HepG2 (cell line): ENCODE measurements at regions not wholly inside any gene's neighbourhood (a gene's known extent, or its start where the extent isn't known, plus 50 kb on each side); places are given as distances from the start of the nearest gene placed in this dataset.

Source experiments
- ATAC-seq: fragments of 200-7000 bp; cut with Tn5 transposase; 3 replicates; pipeline ENCODE4 v1.9.1; 2020; ENCODE audit warnings: mild to moderate bottlenecking, moderate library complexity
- BruUV-seq: library from RNA; stranded (reverse); fragments of 400-500 nt; replicated peaks from 2 replicates; lab custom pipeline; 2021; lab: Mats Ljungman, UMichigan
- CTCF ChIA-PET: fragments of 300-600 bp; formaldehyde crosslinking; extraction: SDS; loops from one replicate; lab custom pipeline; 2021; ENCODE audit warnings: low total read pairs, inconsistent platforms, low intra/inter-chr PET ratio; lab: Yijun Ruan, JAX
- POLR2A ChIA-PET: fragments of 350-600 bp; sonication (Branson Sonifier 250); formaldehyde crosslinking; loops from one replicate; lab custom pipeline; 2020; ENCODE audit warnings: antibody characterized with exemption, inconsistent platforms; lab: Yijun Ruan, JAX
- DNase-seq: peaks from one replicate; pipeline ENCODE4 v3.0.0-alpha.2; 2015; ENCODE audit warnings: low spot score
- FAIRE-seq: peaks from 3 replicates; lab custom pipeline; 2011; peaks lifted over from hg19 to GRCh38; lab: Jason Lieb, UNC
- H2AFZ ChIP-seq: one replicate; pipeline ENCODE4 v1.6.1; 2011; ENCODE audit warnings: low read length, inconsistent platforms
- H3K27ac ChIP-seq: fragments of 300-600 bp; 3 replicates; pipeline ENCODE4 v1.8.0; 2011; ENCODE audit warnings: mixed run types, mild to moderate bottlenecking, mixed read lengths, low read length, inconsistent platforms; ENCODE audit not compliant: insufficient read depth; ENCODE audit errors: extremely low read length
- H3K27me3 ChIP-seq, 2 experiments: fragments of 200-600 bp in 1 of 2; 2 replicates in 1 of 2; 3 replicates in 1 of 2; pipeline versions ENCODE4 v1.6.0 to v1.8.0; 2011; ENCODE audit warnings: low read length in 2 of 2, mild to moderate bottlenecking in 2 of 2, moderate library complexity in 2 of 2, inconsistent platforms in 1 of 2; ENCODE audit not compliant: insufficient read depth in 2 of 2, control insufficient read depth in 1 of 2
- H3K36me3 ChIP-seq, 2 experiments: fragments of 200-600 bp in 1 of 2; replicated peaks in 1 of 2; 2 replicates in 1 of 2; 3 replicates in 1 of 2; pipeline versions ENCODE4 v1.5.1 to v1.8.0; 2011; ENCODE audit warnings: low read length in 2 of 2, inconsistent platforms in 1 of 2; ENCODE audit not compliant: insufficient read depth in 2 of 2, control insufficient read depth in 1 of 2
- H3K4me1 ChIP-seq: 2 replicates; pipeline ENCODE4 v1.5.1; 2012; ENCODE audit warnings: low read length, inconsistent platforms; ENCODE audit not compliant: insufficient read depth
- H3K4me2 ChIP-seq: 2 replicates; pipeline ENCODE4 v1.6.0; 2011; ENCODE audit warnings: low read depth, low read length, inconsistent platforms
- H3K4me3 ChIP-seq, 3 experiments: fragments of 200-600 bp in 1 of 3; sonication (generic), shearing (Covaris generic) in 1 of 3; replicated peaks in 1 of 3; 2 replicates each; pipeline ENCODE4 v1.5.1; 2011 to 2016; ENCODE audit warnings: low read length in 3 of 3, inconsistent platforms in 2 of 3, low read depth in 2 of 3, mild to moderate bottlenecking in 2 of 3, control low read depth in 1 of 3, mixed read lengths in 1 of 3; ENCODE audit not compliant: insufficient read depth in 1 of 3
- H3K79me2 ChIP-seq: one replicate; pipeline ENCODE4 v1.6.1; 2011; ENCODE audit warnings: low read length, inconsistent platforms; ENCODE audit not compliant: insufficient read depth
- H3K9ac ChIP-seq: 2 replicates; pipeline ENCODE4 v1.6.0; 2011; ENCODE audit warnings: mild to moderate bottlenecking, low read depth, low read length, inconsistent platforms; ENCODE audit not compliant: insufficient read depth
- H3K9me3 ChIP-seq: 2 replicates; pipeline ENCODE4 v1.5.1; 2012; ENCODE audit warnings: mild to moderate bottlenecking, low read length
- H4K20me1 ChIP-seq: 2 replicates; pipeline ENCODE4 v1.6.0; 2011; ENCODE audit warnings: inconsistent platforms, mild to moderate bottlenecking, low read length, moderate library complexity; ENCODE audit not compliant: insufficient read depth
- EP300 ChIP-seq, 3 experiments: sonication (generic) in 1 of 3; formaldehyde crosslinking in 1 of 3; IDR thresholded peaks; 2 replicates each; pipeline versions ENCODE4 v1.5.1 to v1.6.1; 2011 to 2020; ENCODE audit warnings: low read depth in 2 of 3, low read length in 2 of 3, borderline replicate concordance in 1 of 3, improper control_type of control experiment in 1 of 3, mild to moderate bottlenecking in 1 of 3, missing genetic modification reagents in 1 of 3, moderate library complexity in 1 of 3
- PHF20 ChIP-seq: sonication (generic); formaldehyde crosslinking; IDR thresholded peaks from 2 replicates; pipeline ENCODE4 v1.5.0; 2020; ENCODE audit warnings: mild to moderate bottlenecking, missing genetic modification reagents
- ZBTB42 ChIP-seq: sonication (generic); formaldehyde crosslinking; IDR thresholded peaks from 2 replicates; pipeline ENCODE4 v1.5.0; 2020; ENCODE audit warnings: mild to moderate bottlenecking, missing genetic modification reagents
- ZNF441 ChIP-seq: sonication (generic); formaldehyde crosslinking; IDR thresholded peaks from 2 replicates; pipeline ENCODE4 v1.7.0; 2021; ENCODE audit warnings: missing genetic modification reagents, borderline replicate concordance
- ZNF556 ChIP-seq: sonication (generic); formaldehyde crosslinking; IDR thresholded peaks from 2 replicates; pipeline ENCODE4 v1.4.0; 2020; ENCODE audit warnings: mild to moderate bottlenecking, missing genetic modification reagents, borderline replicate concordance
- ZNF777 ChIP-seq: sonication (generic); formaldehyde crosslinking; IDR thresholded peaks from 2 replicates; pipeline ENCODE4 v1.4.0; 2020; ENCODE audit warnings: missing genetic modification reagents
- WGBS: methylation state at CpG from one replicate; pipeline ENCODE4 v1.1.6; 2017; ENCODE audit warnings: low lambda C conversion rate; 5-methylcytosine and 5-hydroxymethylcytosine counted together
- in situ Hi-C: cut with HindIII; loops from 2 replicates; pipeline ENCODE4 v1.10.0; 2017; ENCODE audit warnings: low pct_unique_long_range_greater_than_20kb; ENCODE audit not compliant: extremely low pct_ligation_motif_present
- intact Hi-C: fragments of 100-400 bp; cut with micrococcal nuclease; formaldehyde crosslinking; loops from one replicate; pipeline ENCODE4 v1.10.0; 2022; ENCODE audit not compliant: unreplicated experiment
- TF ChIP-seq, protein P1 (sequence below): sonication (generic); formaldehyde crosslinking; IDR thresholded peaks from 2 replicates; pipeline ENCODE4 v1.5.0; 2020; ENCODE audit warnings: mild to moderate bottlenecking, missing genetic modification reagents, borderline replicate concordance
- TF ChIP-seq, protein P2 (sequence below): sonication (generic); formaldehyde crosslinking; IDR thresholded peaks from 2 replicates; pipeline ENCODE4 v1.5.0; 2020; ENCODE audit warnings: missing genetic modification reagents
- TF ChIP-seq, protein P3 (sequence below): sonication (generic); formaldehyde crosslinking; IDR thresholded peaks from 2 replicates; pipeline ENCODE4 v1.5.1; 2020; ENCODE audit warnings: mild to moderate bottlenecking, missing genetic modification reagents, borderline replicate concordance

DNA sequence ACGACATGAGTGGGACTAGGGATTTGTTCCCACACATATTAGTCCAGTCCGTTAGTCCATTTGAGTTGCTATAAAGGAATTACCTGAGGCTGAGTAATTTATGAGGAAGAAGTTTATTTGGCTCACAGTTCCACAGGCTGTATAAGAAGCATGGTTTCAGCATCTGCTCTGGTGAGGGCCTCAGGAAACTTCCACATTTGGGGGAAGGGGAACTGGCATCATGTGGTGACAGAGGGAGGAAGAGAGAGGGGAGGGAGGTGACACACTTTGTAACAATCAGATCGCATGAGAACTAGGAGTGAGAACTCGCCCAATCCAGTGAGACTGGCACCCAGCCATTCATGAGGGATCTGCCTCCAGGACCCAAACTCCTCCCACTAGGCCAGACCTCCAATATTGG lies 769.9 kb upstream of the ROBO1 start:
- no peaks in the 10 kb centered on the region for H3K9me3 ChIP-seq
- no peak overlapping the region for H3K27ac ChIP-seq
- TF ChIP-seq ZBTB42 (CRISPR knock-in tag) = no peak
- no peak for TF ChIP-seq PHF20 (CRISPR knock-in tag)
- H3K27me3 ChIP-seq = no peaks in the 10 kb centered on the region
- H2AFZ ChIP-seq = no peak overlapping the region
- DNase-seq = no peak
- no peak for ATAC-seq
- in situ Hi-C loops = no loop called here
- H3K9ac ChIP-seq = no peak overlapping the region
- no peaks in the 10 kb centered on the region for H3K4me1 ChIP-seq
- intact Hi-C loops = no loop called here
- BruUV-seq = no TSS peak
- H3K79me2 ChIP-seq = no peaks in the 10 kb centered on the region
- 8% methylated on average over 4 of the region's 4 CpGs for WGBS
- no peak overlapping the region for H3K4me3 ChIP-seq
- ChIA-PET POLR2A (no interaction called here), CTCF (no interaction called here)
- H3K36me3 ChIP-seq = no peaks in the 10 kb centered on the region
- FAIRE-seq = no peak
- H3K4me2 ChIP-seq = no peak overlapping the region
- H4K20me1 ChIP-seq = no peaks in the 10 kb centered on the region

DNA sequence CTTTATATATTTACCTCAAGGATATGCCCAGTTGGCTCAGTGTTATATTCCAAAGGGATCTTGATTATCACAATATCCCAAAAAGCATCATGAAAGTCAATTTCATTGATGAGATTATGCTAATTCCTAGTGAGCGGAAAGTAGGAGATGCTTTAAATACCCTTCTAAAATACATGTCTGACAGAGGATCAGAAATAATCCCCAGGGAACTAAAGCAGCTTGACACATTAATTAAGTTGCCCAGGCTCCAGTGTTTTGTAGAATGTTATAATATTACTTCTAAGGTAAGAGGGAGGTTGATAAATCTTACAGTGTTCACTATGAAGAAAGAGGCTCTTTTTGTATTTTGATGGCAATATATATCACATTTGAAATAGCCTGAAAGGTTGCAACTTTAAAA lies 767.5 kb upstream of the ROBO1 start:
- no TSS peak for BruUV-seq
- H3K36me3 ChIP-seq = no peaks in the 10 kb centered on the region
- no peak for TF ChIP-seq ZNF777 (CRISPR knock-in tag)
- TF ChIP-seq, protein P1, sequence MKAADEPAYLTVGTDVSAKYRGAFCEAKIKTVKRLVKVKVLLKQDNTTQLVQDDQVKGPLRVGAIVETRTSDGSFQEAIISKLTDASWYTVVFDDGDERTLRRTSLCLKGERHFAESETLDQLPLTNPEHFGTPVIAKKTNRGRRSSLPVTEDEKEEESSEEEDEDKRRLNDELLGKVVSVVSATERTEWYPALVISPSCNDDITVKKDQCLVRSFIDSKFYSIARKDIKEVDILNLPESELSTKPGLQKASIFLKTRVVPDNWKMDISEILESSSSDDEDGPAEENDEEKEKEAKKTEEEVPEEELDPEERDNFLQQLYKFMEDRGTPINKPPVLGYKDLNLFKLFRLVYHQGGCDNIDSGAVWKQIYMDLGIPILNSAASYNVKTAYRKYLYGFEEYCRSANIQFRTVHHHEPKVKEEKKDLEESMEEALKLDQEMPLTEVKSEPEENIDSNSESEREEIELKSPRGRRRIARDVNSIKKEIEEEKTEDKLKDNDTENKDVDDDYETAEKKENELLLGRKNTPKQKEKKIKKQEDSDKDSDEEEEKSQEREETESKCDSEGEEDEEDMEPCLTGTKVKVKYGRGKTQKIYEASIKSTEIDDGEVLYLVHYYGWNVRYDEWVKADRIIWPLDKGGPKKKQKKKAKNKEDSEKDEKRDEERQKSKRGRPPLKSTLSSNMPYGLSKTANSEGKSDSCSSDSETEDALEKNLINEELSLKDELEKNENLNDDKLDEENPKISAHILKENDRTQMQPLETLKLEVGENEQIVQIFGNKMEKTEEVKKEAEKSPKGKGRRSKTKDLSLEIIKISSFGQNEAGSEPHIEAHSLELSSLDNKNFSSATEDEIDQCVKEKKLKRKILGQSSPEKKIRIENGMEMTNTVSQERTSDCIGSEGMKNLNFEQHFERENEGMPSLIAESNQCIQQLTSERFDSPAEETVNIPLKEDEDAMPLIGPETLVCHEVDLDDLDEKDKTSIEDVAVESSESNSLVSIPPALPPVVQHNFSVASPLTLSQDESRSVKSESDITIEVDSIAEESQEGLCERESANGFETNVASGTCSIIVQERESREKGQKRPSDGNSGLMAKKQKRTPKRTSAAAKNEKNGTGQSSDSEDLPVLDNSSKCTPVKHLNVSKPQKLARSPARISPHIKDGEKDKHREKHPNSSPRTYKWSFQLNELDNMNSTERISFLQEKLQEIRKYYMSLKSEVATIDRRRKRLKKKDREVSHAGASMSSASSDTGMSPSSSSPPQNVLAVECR (CRISPR knock-in tag) = no peak
- no peak for TF ChIP-seq EP300 (IDR thresholded peaks at IDR 0.05; ENCODE audit: low read depth in 2 of 2, low read length in 2 of 2)
- no peak for TF ChIP-seq EP300 (CRISPR knock-in tag; IDR thresholded peaks at IDR 0.05; ENCODE audit: borderline replicate concordance)
- no peak for TF ChIP-seq ZNF441 (CRISPR knock-in tag)
- TF ChIP-seq, protein P2, sequence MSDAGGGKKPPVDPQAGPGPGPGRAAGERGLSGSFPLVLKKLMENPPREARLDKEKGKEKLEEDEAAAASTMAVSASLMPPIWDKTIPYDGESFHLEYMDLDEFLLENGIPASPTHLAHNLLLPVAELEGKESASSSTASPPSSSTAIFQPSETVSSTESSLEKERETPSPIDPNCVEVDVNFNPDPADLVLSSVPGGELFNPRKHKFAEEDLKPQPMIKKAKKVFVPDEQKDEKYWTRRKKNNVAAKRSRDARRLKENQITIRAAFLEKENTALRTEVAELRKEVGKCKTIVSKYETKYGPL = no peak
- no peak for TF ChIP-seq ZNF556
- TF ChIP-seq, protein P3, sequence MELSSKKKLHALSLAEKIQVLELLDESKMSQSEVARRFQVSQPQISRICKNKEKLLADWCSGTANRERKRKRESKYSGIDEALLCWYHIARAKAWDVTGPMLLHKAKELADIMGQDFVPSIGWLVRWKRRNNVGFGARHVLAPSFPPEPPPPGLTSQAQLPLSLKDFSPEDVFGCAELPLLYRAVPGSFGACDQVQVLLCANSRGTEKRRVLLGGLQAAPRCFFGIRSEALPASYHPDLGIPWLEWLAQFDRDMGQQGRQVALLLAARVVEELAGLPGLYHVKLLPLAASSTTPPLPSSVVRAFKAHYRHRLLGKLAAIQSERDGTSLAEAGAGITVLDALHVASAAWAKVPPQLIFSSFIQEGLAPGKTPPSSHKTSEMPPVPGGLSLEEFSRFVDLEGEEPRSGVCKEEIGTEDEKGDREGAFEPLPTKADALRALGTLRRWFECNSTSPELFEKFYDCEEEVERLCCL (CRISPR knock-in tag) = no peak
- TF ChIP-seq, all 625 proteins: peak for 0
- no peak overlapping the region for H3K4me3 ChIP-seq
- intact Hi-C loops (no loop called here), in situ Hi-C loops (no loop called here)
- H3K27ac ChIP-seq = no peak overlapping the region
- H3K9me3 ChIP-seq = no peaks in the 10 kb centered on the region
- H3K9ac ChIP-seq = no peak overlapping the region
- POLR2A ChIA-PET = no interaction called here
- ATAC-seq (no peak), FAIRE-seq (no peak), DNase-seq (no peak)
- CTCF ChIA-PET = no interaction called here
- no peak overlapping the region for H2AFZ ChIP-seq
- H3K27me3 ChIP-seq = no peaks in the 10 kb centered on the region
- 65% methylated on average over 1 of the region's 1 CpG for WGBS
- no peaks in the 10 kb centered on the region for H3K4me1 ChIP-seq
- no peak overlapping the region for H3K4me2 ChIP-seq
- H4K20me1 ChIP-seq = no peaks in the 10 kb centered on the region
- no peaks in the 10 kb centered on the region for H3K79me2 ChIP-seq
